Neural cell (in vitro differentiated cells): ENCODE measurements at regions not wholly inside any gene's neighbourhood (a gene's known extent, or its start where the extent isn't known, plus 50 kb on each side); places are given as distances from the start of the nearest gene placed in this dataset.

Experiments
- H2AFZ ChIP-seq: fragments of 200-600, 300-800 bp; sonication (generic), shearing (Covaris generic); 2 replicates; pipeline ENCODE4 v1.6.0; 2014; ENCODE audit warnings: low read depth, mild to moderate bottlenecking, antibody characterized with exemption, low read length, moderate library complexity
- H3F3A ChIP-seq: fragments of 200-600 bp; shearing (Covaris generic); 2 replicates; pipeline ENCODE4 v1.6.1; 2016; ENCODE audit warnings: mild to moderate bottlenecking, moderate library complexity, mixed read lengths, antibody characterized with exemption, low read length; ENCODE audit not compliant: insufficient read depth, poor library complexity, severe bottlenecking
- H3K27ac ChIP-seq: fragments of 200-600, 300-800 bp; sonication (generic), shearing (Covaris generic); 2 replicates; pipeline ENCODE4 v1.5.1; 2014; ENCODE audit warnings: mild to moderate bottlenecking, low read length, moderate library complexity
- H3K27me3 ChIP-seq: fragments of 300-800, 200-600 bp; sonication (generic), shearing (Covaris generic); 2 replicates; pipeline ENCODE4 v1.6.0; 2014; ENCODE audit warnings: mild to moderate bottlenecking, low read depth, low read length, moderate library complexity; ENCODE audit not compliant: insufficient read depth
- H3K36me3 ChIP-seq: fragments of 300-800, 200-600 bp; sonication (generic), shearing (Covaris generic); 2 replicates; pipeline ENCODE4 v1.5.1; 2014; ENCODE audit warnings: mild to moderate bottlenecking, antibody characterized with exemption, low read length, moderate library complexity; ENCODE audit not compliant: insufficient read depth
- H3K4me2 ChIP-seq: fragments of 300-800, 200-600 bp; sonication (generic), shearing (Covaris generic); 2 replicates; pipeline ENCODE4 v1.6.0; 2014; ENCODE audit warnings: mild to moderate bottlenecking, low read length
- H3K4me3 ChIP-seq: fragments of 300-800, 200-600 bp; sonication (generic), shearing (Covaris generic); 2 replicates; pipeline ENCODE4 v1.5.1; 2014; ENCODE audit warnings: mild to moderate bottlenecking, low read length, moderate library complexity
- H3K79me2 ChIP-seq: fragments of 200-600 bp; shearing (Covaris generic); replicated peaks from 2 replicates; pipeline ENCODE4 v1.6.0; 2014; ENCODE audit warnings: mild to moderate bottlenecking, low read length, moderate library complexity; ENCODE audit not compliant: insufficient read depth
- H3K9ac ChIP-seq: fragments of 300-800, 200-600 bp; sonication (generic), shearing (Covaris generic); 2 replicates; pipeline ENCODE4 v1.6.1; 2016; ENCODE audit warnings: mild to moderate bottlenecking, low read length, mixed read lengths
- H3K9me2 ChIP-seq: fragments of 200-600 bp; shearing (Covaris generic); 2 replicates; pipeline ENCODE4 v1.6.1; 2016; ENCODE audit warnings: mild to moderate bottlenecking, low read length, mixed read lengths; ENCODE audit not compliant: insufficient read depth
- H3K9me3 ChIP-seq: fragments of 200-600, 300-800 bp; sonication (generic), shearing (Covaris generic); 2 replicates; pipeline ENCODE4 v1.6.1; 2016; ENCODE audit warnings: mild to moderate bottlenecking, mixed run types, low read length, moderate library complexity, mixed read lengths
- H4K20me1 ChIP-seq: fragments of 200-600 bp; shearing (Covaris generic); 2 replicates; pipeline ENCODE4 v1.6.1; 2016; ENCODE audit warnings: mild to moderate bottlenecking, mixed run types; ENCODE audit not compliant: insufficient read depth
- EP300 ChIP-seq: fragments of 450-650 bp; conservative IDR thresholded peaks from 2 replicates; pipeline ENCODE4 v1.6.1; 2014; ENCODE audit warnings: antibody characterized with exemption, mild to moderate bottlenecking, moderate library complexity; ENCODE audit not compliant: poor library complexity, severe bottlenecking
- EZH2 ChIP-seq: fragments of 200-600, 300-800 bp; shearing (Covaris generic), sonication (generic); IDR thresholded peaks from 2 replicates; pipeline ENCODE4 v1.6.1; 2014; ENCODE audit warnings: antibody characterized with exemption, low read length, borderline replicate concordance, mild to moderate bottlenecking; ENCODE audit not compliant: insufficient read depth, poor library complexity, severe bottlenecking
- MXI1 ChIP-seq: fragments of 450-650 bp; conservative IDR thresholded peaks from 2 replicates; pipeline ENCODE4 v1.6.1; 2014; ENCODE audit warnings: antibody characterized with exemption, mild to moderate bottlenecking; ENCODE audit not compliant: poor library complexity, severe bottlenecking
- POLR2AphosphoS5 ChIP-seq: IDR thresholded peaks from 2 replicates; pipeline ENCODE4 v1.6.1; 2012
- RAD21 ChIP-seq: fragments of 450-650 bp; conservative IDR thresholded peaks from 2 replicates; pipeline ENCODE4 v1.6.1; 2014; ENCODE audit warnings: antibody characterized with exemption, mild to moderate bottlenecking, moderate library complexity
- SMC3 ChIP-seq: fragments of 450-650 bp; conservative IDR thresholded peaks from 2 replicates; pipeline ENCODE4 v1.6.1; 2014; ENCODE audit warnings: antibody characterized with exemption, mild to moderate bottlenecking, moderate library complexity; ENCODE audit not compliant: poor library complexity
- TAF1 ChIP-seq: IDR thresholded peaks from 2 replicates; pipeline ENCODE4 v1.6.1; 2012; ENCODE audit warnings: low read depth
- TF ChIP-seq, protein P1 (sequence below): fragments of 450-650 bp; IDR thresholded peaks from 2 replicates; pipeline ENCODE4 v1.5.1; 2014; ENCODE audit warnings: antibody characterized with exemption, mild to moderate bottlenecking, moderate library complexity; ENCODE audit not compliant: poor library complexity, severe bottlenecking
- TF ChIP-seq, protein P2 (sequence below): IDR thresholded peaks from 2 replicates; pipeline ENCODE4 v1.6.1; 2012; ENCODE audit warnings: borderline replicate concordance

DNA sequence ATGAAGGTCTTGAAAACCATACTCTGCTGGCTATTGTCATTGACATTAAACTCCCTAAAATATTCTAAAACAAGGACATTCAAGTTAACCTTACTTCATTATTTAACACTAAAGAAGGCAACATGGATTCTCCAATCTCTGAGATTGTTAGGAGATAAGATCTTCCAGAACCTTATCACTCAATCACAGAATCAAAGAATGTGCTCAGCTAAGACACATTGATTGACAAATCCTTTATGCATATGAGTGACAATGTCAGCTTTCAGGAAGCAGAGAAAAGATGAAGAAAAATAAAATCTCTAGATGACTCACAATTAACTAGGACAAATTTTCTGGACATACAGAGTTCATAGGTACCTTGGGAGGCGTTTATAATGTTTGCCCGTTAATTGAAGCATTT is 787.2 kb downstream of the TSN start:
- Histone ChIP-seq H3K27me3 (no peaks in the 10 kb centered on the region), H4K20me1 (no peaks in the 10 kb centered on the region), H3K4me3 (peak overlapping the region; percentile 16), H3K9ac (peak overlapping the region; percentile 48), H3K36me3 (no peaks in the 10 kb centered on the region), H2AFZ (no peak overlapping the region), H3K27ac (peak overlapping the region; percentile 92), H3F3A (peaks cover 4% of the 10 kb centered on the region), H3K9me2 (no peaks in the 10 kb centered on the region), H3K9me3 (no peaks in the 10 kb centered on the region), H3K4me2 (no peak overlapping the region), H3K79me2 (no peaks in the 10 kb centered on the region)
- TF ChIP-seq TAF1 (no peak), POLR2AphosphoS5 (peak; percentile 80), MXI1 (no peak), EP300 (peak; percentile 98), SMC3 (no peak), EZH2 (no peak), RAD21 (no peak)
- TF ChIP-seq, protein P1, sequence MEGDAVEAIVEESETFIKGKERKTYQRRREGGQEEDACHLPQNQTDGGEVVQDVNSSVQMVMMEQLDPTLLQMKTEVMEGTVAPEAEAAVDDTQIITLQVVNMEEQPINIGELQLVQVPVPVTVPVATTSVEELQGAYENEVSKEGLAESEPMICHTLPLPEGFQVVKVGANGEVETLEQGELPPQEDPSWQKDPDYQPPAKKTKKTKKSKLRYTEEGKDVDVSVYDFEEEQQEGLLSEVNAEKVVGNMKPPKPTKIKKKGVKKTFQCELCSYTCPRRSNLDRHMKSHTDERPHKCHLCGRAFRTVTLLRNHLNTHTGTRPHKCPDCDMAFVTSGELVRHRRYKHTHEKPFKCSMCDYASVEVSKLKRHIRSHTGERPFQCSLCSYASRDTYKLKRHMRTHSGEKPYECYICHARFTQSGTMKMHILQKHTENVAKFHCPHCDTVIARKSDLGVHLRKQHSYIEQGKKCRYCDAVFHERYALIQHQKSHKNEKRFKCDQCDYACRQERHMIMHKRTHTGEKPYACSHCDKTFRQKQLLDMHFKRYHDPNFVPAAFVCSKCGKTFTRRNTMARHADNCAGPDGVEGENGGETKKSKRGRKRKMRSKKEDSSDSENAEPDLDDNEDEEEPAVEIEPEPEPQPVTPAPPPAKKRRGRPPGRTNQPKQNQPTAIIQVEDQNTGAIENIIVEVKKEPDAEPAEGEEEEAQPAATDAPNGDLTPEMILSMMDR = no peak
- TF ChIP-seq, protein P2, sequence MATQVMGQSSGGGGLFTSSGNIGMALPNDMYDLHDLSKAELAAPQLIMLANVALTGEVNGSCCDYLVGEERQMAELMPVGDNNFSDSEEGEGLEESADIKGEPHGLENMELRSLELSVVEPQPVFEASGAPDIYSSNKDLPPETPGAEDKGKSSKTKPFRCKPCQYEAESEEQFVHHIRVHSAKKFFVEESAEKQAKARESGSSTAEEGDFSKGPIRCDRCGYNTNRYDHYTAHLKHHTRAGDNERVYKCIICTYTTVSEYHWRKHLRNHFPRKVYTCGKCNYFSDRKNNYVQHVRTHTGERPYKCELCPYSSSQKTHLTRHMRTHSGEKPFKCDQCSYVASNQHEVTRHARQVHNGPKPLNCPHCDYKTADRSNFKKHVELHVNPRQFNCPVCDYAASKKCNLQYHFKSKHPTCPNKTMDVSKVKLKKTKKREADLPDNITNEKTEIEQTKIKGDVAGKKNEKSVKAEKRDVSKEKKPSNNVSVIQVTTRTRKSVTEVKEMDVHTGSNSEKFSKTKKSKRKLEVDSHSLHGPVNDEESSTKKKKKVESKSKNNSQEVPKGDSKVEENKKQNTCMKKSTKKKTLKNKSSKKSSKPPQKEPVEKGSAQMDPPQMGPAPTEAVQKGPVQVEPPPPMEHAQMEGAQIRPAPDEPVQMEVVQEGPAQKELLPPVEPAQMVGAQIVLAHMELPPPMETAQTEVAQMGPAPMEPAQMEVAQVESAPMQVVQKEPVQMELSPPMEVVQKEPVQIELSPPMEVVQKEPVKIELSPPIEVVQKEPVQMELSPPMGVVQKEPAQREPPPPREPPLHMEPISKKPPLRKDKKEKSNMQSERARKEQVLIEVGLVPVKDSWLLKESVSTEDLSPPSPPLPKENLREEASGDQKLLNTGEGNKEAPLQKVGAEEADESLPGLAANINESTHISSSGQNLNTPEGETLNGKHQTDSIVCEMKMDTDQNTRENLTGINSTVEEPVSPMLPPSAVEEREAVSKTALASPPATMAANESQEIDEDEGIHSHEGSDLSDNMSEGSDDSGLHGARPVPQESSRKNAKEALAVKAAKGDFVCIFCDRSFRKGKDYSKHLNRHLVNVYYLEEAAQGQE = peak; percentile 98

DNA sequence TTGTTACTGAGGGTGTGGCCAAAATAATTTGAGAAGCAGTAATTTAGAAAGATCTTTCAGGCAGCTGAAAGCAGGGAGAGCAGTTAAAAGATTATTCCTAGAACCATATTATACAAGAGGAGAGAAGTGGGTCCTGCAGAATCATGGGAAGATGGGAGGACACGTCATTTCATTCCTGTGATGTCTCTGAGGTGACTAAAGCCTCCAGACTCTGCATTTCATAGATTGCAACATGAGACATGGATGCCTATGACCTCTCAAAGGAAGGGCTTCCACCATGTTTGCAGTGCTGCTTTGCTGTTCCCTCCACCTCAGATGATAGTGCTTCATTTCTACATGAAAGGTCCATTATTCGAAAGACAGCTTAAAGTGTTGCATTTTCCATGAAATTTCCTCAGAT is 788.4 kb downstream of the TSN start:
- H3K79me2 ChIP-seq = no peaks in the 10 kb centered on the region
- H3K27ac ChIP-seq = peak overlapping the region; percentile 92
- H3K27me3 ChIP-seq = no peaks in the 10 kb centered on the region
- no peaks in the 10 kb centered on the region for H3F3A ChIP-seq
- no peak for TF ChIP-seq EZH2
- no peaks in the 10 kb centered on the region for H3K9me2 ChIP-seq
- no peak overlapping the region for H2AFZ ChIP-seq
- H3K9ac ChIP-seq = no peak overlapping the region
- no peaks in the 10 kb centered on the region for H4K20me1 ChIP-seq
- no peaks in the 10 kb centered on the region for H3K36me3 ChIP-seq
- no peak overlapping the region for H3K4me3 ChIP-seq
- H3K4me2 ChIP-seq = no peak overlapping the region
- no peaks in the 10 kb centered on the region for H3K9me3 ChIP-seq

DNA sequence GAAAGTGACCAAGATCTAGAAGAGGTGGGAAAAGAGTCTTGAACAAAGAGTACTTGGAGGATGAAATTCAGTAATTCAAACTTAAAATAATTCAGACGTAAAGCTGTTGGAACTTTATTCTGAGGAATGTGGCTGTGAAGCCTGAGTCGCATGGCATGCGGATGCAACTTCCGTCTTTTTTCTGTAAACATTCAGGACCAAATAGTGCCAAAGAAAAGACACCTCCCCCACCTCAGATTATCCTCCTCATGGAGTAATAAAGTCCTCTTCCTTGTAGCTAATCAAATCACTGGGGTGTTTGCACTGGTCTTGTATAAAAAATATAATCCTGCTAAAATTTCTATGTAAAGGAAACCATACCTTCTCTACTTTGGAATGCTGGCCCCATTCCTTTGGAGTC is 790.4 kb downstream of the TSN start:
- H3K9ac ChIP-seq = no peak overlapping the region
- TF ChIP-seq, protein P2 = no peak
- TF ChIP-seq, protein P1 = no peak
- TF ChIP-seq TAF1 (no peak), MXI1 (no peak), EP300 (no peak), SMC3 (no peak), EZH2 (no peak), POLR2AphosphoS5 (no peak), RAD21 (no peak)
- no peak overlapping the region for H3K27ac ChIP-seq
- no peak overlapping the region for H3K4me3 ChIP-seq
- no peaks in the 10 kb centered on the region for H3K9me2 ChIP-seq
- no peaks in the 10 kb centered on the region for H3K9me3 ChIP-seq
- H3K36me3 ChIP-seq = no peaks in the 10 kb centered on the region
- no peaks in the 10 kb centered on the region for H3K79me2 ChIP-seq
- no peak overlapping the region for H2AFZ ChIP-seq
- no peaks in the 10 kb centered on the region for H3K27me3 ChIP-seq
- H3K4me2 ChIP-seq = no peak overlapping the region
- no peaks in the 10 kb centered on the region for H3F3A ChIP-seq
- no peaks in the 10 kb centered on the region for H4K20me1 ChIP-seq
